Ovary (tissue), 7 donors: ENCODE measurements at regions not wholly inside any gene's neighbourhood (a gene's known extent, or its start where the extent isn't known, plus 50 kb on each side); places are given as distances from the start of the nearest gene placed in this dataset.

Source experiments
- DNase-seq, 5 donors: peaks; one replicate each; pipeline ENCODE4 v3.0.0-alpha.2; 2019 to 2020
- H3K27ac ChIP-seq, 2 donors: fragments of 200-600 bp; one replicate each; pipeline versions ENCODE4 v1.5.1 to v1.8.0; 2019 to 2022
- H3K27me3 ChIP-seq: fragments of 200-600 bp; one replicate; pipeline ENCODE4 v1.8.0; 2022
- H3K36me3 ChIP-seq: fragments of 200-600 bp; sonication (generic); one replicate; pipeline ENCODE4 v1.5.1; 2019
- H3K4me1 ChIP-seq: one replicate; pipeline ENCODE4 v1.8.1; 2013; ENCODE audit warnings: mild to moderate bottlenecking, moderate library complexity; ENCODE audit not compliant: insufficient read depth
- H3K4me3 ChIP-seq: fragments of 200-600 bp; sonication (generic); one replicate; pipeline ENCODE4 v1.5.1; 2017
- H3K9me3 ChIP-seq, 2 donors: fragments of 200-600 bp in 1 of 2; sonication (generic) in 1 of 2; one replicate each; pipeline versions ENCODE4 v1.5.1 to v1.8.1; 2013 to 2019; ENCODE audit warnings: mild to moderate bottlenecking in 1 of 2, moderate library complexity in 1 of 2
- CTCF ChIP-seq, 3 donors: fragments of 450-650 bp in 2 of 3; fragments of 200-600 bp in 1 of 3; IDR thresholded peaks; one replicate each; pipeline versions ENCODE4 v1.5.1 to v1.8.0; 2016 to 2022; ENCODE audit warnings: antibody characterized with exemption in 3 of 3, mild to moderate bottlenecking in 1 of 3
- EP300 ChIP-seq: sonication (generic); formaldehyde crosslinking; IDR thresholded peaks from one replicate; pipeline ENCODE4 v1.6.1; 2017; ENCODE audit warnings: antibody characterized with exemption
- POLR2A ChIP-seq: fragments of 450-650 bp; IDR thresholded peaks from one replicate; pipeline ENCODE4 v1.6.1; 2017; ENCODE audit warnings: antibody characterized with exemption, mild to moderate bottlenecking, moderate library complexity
- WGBS, 3 donors: extraction: QIAGEN DNeasy Blood & Tissue Kit in 1 of 3; methylation state at CpG; one replicate each; pipeline versions ENCODE4 v1.1.5 to v1.1.7; 2013 to 2017; 5-methylcytosine and 5-hydroxymethylcytosine counted together
- intact Hi-C, 4 donors: fragments of 100-400 bp; cut with DNase I; formaldehyde crosslinking; loops; one replicate each; pipeline versions ENCODE4 v1.11.0 to v1.15.1; 2022 to 2023
- donor health status: DM: no; HTN: no; CAD: no; lungs with moderate emphysema.
- donor health status: DM: no; HTN: no; CAD: no.
- donor health status: Bipolar disorder and iron deficiency.
- donor health status: DM: no; HTN: no; CAD: no.
- donor health status: DM: yes; HTN: yes; CAD: no.

- no peak for TF ChIP-seq EP300
- TF ChIP-seq CTCF (IDR thresholded peaks at IDR 0.05), result no peak
- no peak for TF ChIP-seq POLR2A
- H3K9me3 ChIP-seq, result no peaks in the 10 kb centered on the region
- no peaks in the 10 kb centered on the region for H3K36me3 ChIP-seq
- H3K27me3 ChIP-seq, result no peaks in the 10 kb centered on the region
- H3K4me3 ChIP-seq, result no peak overlapping the region
- H3K4me1 ChIP-seq, result no peaks in the 10 kb centered on the region
- intact Hi-C loops, result no loop called here
- no peak overlapping the region for H3K27ac ChIP-seq
- 22 to 26% (median 24%) methylated on average over 1 of the region's 1 CpG for WGBS, 3 donors
- DNase-seq, result no peak
These were observed 1306.6 kb downstream of the FSCB start for GRCh38 chr14:43200519-43200918.

- Histone ChIP-seq H3K4me3 (no peak overlapping the region), H3K4me1 (no peaks in the 10 kb centered on the region), H3K27me3 (no peaks in the 10 kb centered on the region), H3K27ac (no peak overlapping the region), H3K36me3 (no peaks in the 10 kb centered on the region), H3K9me3 (no peaks in the 10 kb centered on the region)
- TF ChIP-seq POLR2A, result no peak
- TF ChIP-seq CTCF (IDR thresholded peaks at IDR 0.05), result no peak
- no peak for TF ChIP-seq EP300
- 82 to 88% (median 85%) methylated on average over 2 of the region's 2 CpGs for WGBS, 3 donors
- intact Hi-C loops, result no loop called here
- no peak for DNase-seq
These were observed 1308.6 kb downstream of the FSCB start for GRCh38 chr14:43198465-43198864.

GRCh38 chr14:43184540-43184939, 1322.5 kb downstream of the FSCB start:
- Histone ChIP-seq H3K9me3 (no peaks in the 10 kb centered on the region), H3K4me3 (no peak overlapping the region), H3K36me3 (no peaks in the 10 kb centered on the region), H3K27me3 (no peaks in the 10 kb centered on the region), H3K4me1 (peaks cover 2% of the 10 kb centered on the region), H3K27ac (no peak overlapping the region)
- TF ChIP-seq CTCF (IDR thresholded peaks at IDR 0.05) (no peak), POLR2A (no peak), EP300 (no peak)
- intact Hi-C loops, result no loop called here
- DNase-seq, result no peak
- WGBS, 3 donors, result 80 to 91% (median 84%) methylated on average over 3 of the region's 3 CpGs

- Histone ChIP-seq H3K9me3 (no peaks in the 10 kb centered on the region), H3K4me1 (peaks cover 2% of the 10 kb centered on the region), H3K4me3 (no peak overlapping the region), H3K27ac (no peak overlapping the region), H3K27me3 (no peaks in the 10 kb centered on the region), H3K36me3 (no peaks in the 10 kb centered on the region)
- TF ChIP-seq EP300 (no peak), CTCF (IDR thresholded peaks at IDR 0.05) (no peak), POLR2A (no peak)
- 4 to 34% (median 6%) methylated on average over 3 of the region's 3 CpGs for WGBS, 3 donors
- intact Hi-C loops, result no loop called here
- no peak for DNase-seq
These were observed 1323.2 kb downstream of the FSCB start for GRCh38 chr14:43183916-43184315.

- no peak for DNase-seq
- Histone ChIP-seq H3K4me1 (no peaks in the 10 kb centered on the region), H3K9me3 (no peaks in the 10 kb centered on the region), H3K27ac (no peak overlapping the region), H3K36me3 (no peaks in the 10 kb centered on the region), H3K4me3 (no peak overlapping the region), H3K27me3 (no peaks in the 10 kb centered on the region)
- 86 to 94% (median 92%) methylated on average over 2 of the region's 2 CpGs for WGBS, 3 donors
- TF ChIP-seq POLR2A, result no peak
- no peak for TF ChIP-seq EP300
- TF ChIP-seq CTCF (IDR thresholded peaks at IDR 0.05), result no peak
- intact Hi-C loops, result no loop called here
These were observed 1331.2 kb downstream of the FSCB start for GRCh38 chr14:43175896-43176295.
